Vagina (tissue), 2 donors: ENCODE measurements at regions not wholly inside any gene's neighbourhood (a gene's known extent, or its start where the extent isn't known, plus 50 kb on each side); places are given as distances from the start of the nearest gene placed in this dataset.

Experiments
- DNase-seq, 2 donors: peaks; one replicate each; pipeline ENCODE4 v3.0.0-alpha.2; 2017; ENCODE audit errors: extremely low spot score in 2 of 2
- H3K27ac ChIP-seq: fragments of 200-600 bp; sonication (generic); one replicate; pipeline ENCODE4 v1.5.1; 2019
- H3K27me3 ChIP-seq: fragments of 200-600 bp; sonication (generic); one replicate; pipeline ENCODE4 v1.5.1; 2019
- H3K36me3 ChIP-seq, 2 donors: fragments of 200-600 bp; sonication (generic); one replicate each; pipeline ENCODE4 v1.5.1; 2017 to 2019
- H3K4me1 ChIP-seq: fragments of 200-600 bp; sonication (generic); one replicate; pipeline ENCODE4 v1.5.1; 2019
- H3K4me3 ChIP-seq, 2 donors: fragments of 200-600 bp; sonication (generic); 1 replicate in 1 of 2; 2 replicates in 1 of 2; pipeline ENCODE4 v1.5.1; 2016 to 2019
- H3K9me3 ChIP-seq: fragments of 200-600 bp; sonication (generic); one replicate; pipeline ENCODE4 v1.5.1; 2019
- CTCF ChIP-seq, 3 experiments: fragments of 450-650 bp in 2 of 3; fragments of 200-600 bp in 1 of 3; sonication (generic) in 1 of 3; IDR thresholded peaks; one replicate each; pipeline ENCODE4 v1.5.1; 2017 to 2019; ENCODE audit warnings: antibody characterized with exemption in 3 of 3, mild to moderate bottlenecking in 2 of 3, moderate library complexity in 2 of 3
- POLR2A ChIP-seq, 2 donors: fragments of 450-650 bp; IDR thresholded peaks; one replicate each; pipeline ENCODE4 v1.6.1; 2017; ENCODE audit warnings: antibody characterized with exemption in 2 of 2, mild to moderate bottlenecking in 2 of 2, moderate library complexity in 2 of 2
- POLR2AphosphoS5 ChIP-seq, 2 donors: sonication (generic); formaldehyde crosslinking; IDR thresholded peaks; one replicate each; pipeline ENCODE4 v1.9.0; 2017; ENCODE audit warnings: antibody characterized with exemption in 2 of 2, mild to moderate bottlenecking in 2 of 2, low read depth in 1 of 2; ENCODE audit not compliant: insufficient read depth in 1 of 2
- intact Hi-C: fragments of 100-400 bp; cut with DNase I; formaldehyde crosslinking; loops from one replicate; pipeline ENCODE4 v1.15.1; 2023

DNA sequence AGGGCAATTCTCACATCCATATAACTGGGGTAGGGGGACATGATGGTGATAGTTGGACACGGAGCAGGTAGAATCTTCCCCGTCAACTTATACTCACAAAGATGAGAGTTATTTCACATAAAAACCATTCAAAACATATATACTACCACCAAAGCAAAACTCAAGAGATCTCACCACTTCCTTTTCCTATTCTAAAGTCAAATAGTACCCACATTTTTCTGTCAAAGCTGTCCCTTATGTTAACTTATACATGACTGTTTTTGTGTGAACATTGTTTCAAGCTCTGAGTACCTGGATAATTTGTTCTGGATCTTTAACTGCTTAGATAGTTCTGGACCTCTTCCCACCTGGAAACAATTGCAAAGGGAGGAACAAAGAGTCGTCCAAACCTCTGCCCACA is 95.5 kb upstream of the MAN2A1 start:
- intact Hi-C loops = no loop called here

DNA sequence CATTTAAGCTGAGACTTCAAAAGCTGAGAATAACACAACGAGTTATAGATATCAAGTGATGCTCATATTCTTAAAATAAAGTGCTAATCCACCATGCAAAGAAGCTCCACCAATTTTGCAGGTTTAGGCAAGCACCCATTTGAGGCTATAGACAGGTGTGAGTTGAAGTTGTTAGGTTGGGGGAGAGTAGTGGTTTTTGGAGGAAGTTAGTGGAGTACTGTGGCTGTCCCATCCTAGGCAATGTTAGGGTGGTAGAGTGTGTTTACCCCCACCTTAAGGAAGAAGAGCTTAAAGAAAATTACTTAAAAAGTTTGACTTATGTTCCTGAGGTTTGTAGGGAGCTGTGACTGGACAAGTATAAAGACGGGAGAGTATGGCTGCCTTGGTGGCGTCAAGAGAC is 98.9 kb upstream of the MAN2A1 start:
- Histone ChIP-seq H3K9me3 (no peaks in the 10 kb centered on the region), H3K4me1 (no peaks in the 10 kb centered on the region), H3K27me3 (no peaks in the 10 kb centered on the region), H3K4me3 (no peak overlapping the region), H3K36me3 (no peaks in the 10 kb centered on the region), H3K27ac (no peak overlapping the region)
- TF ChIP-seq POLR2A (IDR thresholded peaks at IDR 0.05) = no peak
- TF ChIP-seq CTCF (IDR thresholded peaks at IDR 0.05) = no peak
- no peak for TF ChIP-seq POLR2AphosphoS5 (IDR thresholded peaks at IDR 0.05; ENCODE audit: insufficient read depth in 1 of 2, low read depth in 1 of 2)
- no peak for DNase-seq
- intact Hi-C loops = no loop called here

More for the DNA sequence above, 95.5 kb upstream of the MAN2A1 start:
- Histone ChIP-seq H3K27me3 (no peaks in the 10 kb centered on the region), H3K4me3 (no peak overlapping the region), H3K4me1 (no peaks in the 10 kb centered on the region), H3K9me3 (no peaks in the 10 kb centered on the region), H3K36me3 (no peaks in the 10 kb centered on the region), H3K27ac (no peak overlapping the region)
- TF ChIP-seq POLR2A (IDR thresholded peaks at IDR 0.05) (no peak), CTCF (IDR thresholded peaks at IDR 0.05) (no peak), POLR2AphosphoS5 (IDR thresholded peaks at IDR 0.05; ENCODE audit: insufficient read depth in 1 of 2, low read depth in 1 of 2) (no peak)
- DNase-seq = no peak

GRCh38 chr5:109589986-109590385 is 99.7 kb upstream of the MAN2A1 start:
- Histone ChIP-seq H3K36me3 (no peaks in the 10 kb centered on the region), H3K4me3 (no peak overlapping the region), H3K4me1 (no peaks in the 10 kb centered on the region), H3K27ac (no peak overlapping the region), H3K9me3 (no peaks in the 10 kb centered on the region), H3K27me3 (no peaks in the 10 kb centered on the region)
- intact Hi-C loops = no loop called here
- DNase-seq = no peak
- TF ChIP-seq POLR2A (IDR thresholded peaks at IDR 0.05) (no peak), CTCF (IDR thresholded peaks at IDR 0.05) (no peak), POLR2AphosphoS5 (IDR thresholded peaks at IDR 0.05; ENCODE audit: insufficient read depth in 1 of 2, low read depth in 1 of 2) (no peak)

DNA sequence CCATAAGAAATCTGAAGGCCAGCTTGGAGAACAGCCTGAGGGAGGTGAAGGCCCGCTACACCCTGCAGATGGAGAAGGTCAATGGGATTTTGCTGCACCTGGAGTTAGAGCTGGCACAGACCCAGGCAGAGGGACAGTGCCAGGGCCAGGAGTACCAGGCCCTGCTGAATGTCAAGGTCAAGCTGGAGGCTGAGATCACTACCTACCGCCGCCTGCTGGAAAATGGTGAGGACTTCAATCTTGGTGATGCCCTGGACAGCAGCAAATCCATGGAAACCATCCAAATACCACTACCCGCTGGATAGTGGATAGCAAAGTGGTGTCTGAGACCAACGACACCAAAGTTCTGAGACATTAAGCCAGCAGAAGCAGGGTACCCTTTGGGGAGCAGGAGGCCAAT is 100.5 kb upstream of the MAN2A1 start:
- H3K4me3 ChIP-seq = no peak overlapping the region
- TF ChIP-seq POLR2A (IDR thresholded peaks at IDR 0.05) (no peak), CTCF (IDR thresholded peaks at IDR 0.05) (no peak), POLR2AphosphoS5 (IDR thresholded peaks at IDR 0.05; ENCODE audit: insufficient read depth in 1 of 2, low read depth in 1 of 2) (no peak)
- no peaks in the 10 kb centered on the region for H3K27me3 ChIP-seq
- H3K36me3 ChIP-seq = no peaks in the 10 kb centered on the region
- no peaks in the 10 kb centered on the region for H3K4me1 ChIP-seq
- intact Hi-C loops = no loop called here
- no peaks in the 10 kb centered on the region for H3K9me3 ChIP-seq
- H3K27ac ChIP-seq = no peak overlapping the region
- no peak for DNase-seq

DNA sequence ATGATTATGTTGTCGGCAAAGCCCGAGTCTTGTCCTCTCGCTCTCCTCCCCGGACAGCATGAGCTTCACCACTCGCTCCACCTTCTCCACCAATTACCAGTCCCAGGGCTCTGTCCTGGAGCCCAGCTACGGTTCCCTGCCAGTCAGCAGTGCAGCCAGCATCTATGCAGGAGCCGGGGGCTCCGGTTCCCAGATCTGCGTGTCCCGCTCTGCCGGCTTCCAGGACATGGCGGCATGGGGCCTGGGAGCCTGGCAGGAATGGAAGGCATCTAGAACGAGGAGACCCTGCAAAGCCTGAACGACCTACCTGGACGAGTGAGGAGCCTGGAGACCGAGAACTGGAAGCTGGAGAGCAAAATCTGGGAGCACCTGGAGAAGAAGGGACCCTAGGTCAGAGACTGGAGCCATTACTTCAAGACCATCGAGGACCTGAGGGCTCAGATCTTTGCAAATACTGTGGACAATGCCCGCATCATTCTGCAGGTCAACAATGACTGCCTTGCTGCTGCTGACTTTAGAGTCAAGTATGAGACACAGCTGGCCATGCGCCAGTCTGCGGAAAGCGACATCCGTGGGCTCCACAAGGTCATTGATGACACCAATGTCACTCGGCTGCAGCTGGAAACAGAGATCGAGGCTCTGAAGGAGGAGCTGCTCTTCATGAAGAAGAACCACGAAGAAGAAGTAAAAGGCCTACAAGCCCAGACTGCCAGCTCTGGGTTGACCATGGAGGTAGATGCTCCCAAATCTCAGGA is 101.3 kb upstream of the MAN2A1 start:
- Histone ChIP-seq H3K9me3 (no peaks in the 10 kb centered on the region), H3K27ac (no peak overlapping the region), H3K27me3 (no peaks in the 10 kb centered on the region), H3K4me3 (no peak overlapping the region), H3K36me3 (no peaks in the 10 kb centered on the region), H3K4me1 (no peaks in the 10 kb centered on the region)
- intact Hi-C loops = no loop called here
- TF ChIP-seq POLR2AphosphoS5 (IDR thresholded peaks at IDR 0.05; ENCODE audit: insufficient read depth in 1 of 2, low read depth in 1 of 2) (no peak), CTCF (IDR thresholded peaks at IDR 0.05) (no peak), POLR2A (IDR thresholded peaks at IDR 0.05) (no peak)
- no peak for DNase-seq
